ENCODE measurements at regions not wholly inside any gene's neighbourhood (a gene's known extent, or its start where the extent isn't known, plus 50 kb on each side); places are given as distances from the start of the nearest gene placed in this dataset.

DNA sequence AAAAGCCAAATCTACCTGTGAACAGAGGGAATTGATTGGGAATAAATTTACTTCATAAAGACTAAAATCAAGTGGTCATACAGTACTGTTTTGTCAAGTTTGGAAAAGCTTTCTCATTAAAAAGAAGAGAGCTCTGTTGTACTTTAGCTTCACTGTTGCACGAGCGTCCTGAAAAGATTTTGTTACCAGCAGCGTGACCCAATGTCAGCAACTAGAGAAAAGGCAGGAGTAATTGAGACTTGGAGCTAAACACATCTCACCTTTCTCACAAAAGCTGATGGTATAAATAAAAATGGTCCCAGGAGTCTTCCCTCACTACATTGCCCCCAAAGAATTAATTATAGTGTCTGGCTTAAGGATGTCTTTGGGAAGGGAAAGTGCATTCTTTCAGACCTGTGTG is 613.7 kb downstream of the OLFM4 start:
- H3K4me3 ChIP-seq (ENCODE audit: low read length), result no peak overlapping the region
- TF ChIP-seq CTCF (conservative IDR thresholded peaks at IDR 0.05), result no peak
- no peaks in the 10 kb centered on the region for H3K9me3 Mint-ChIP-seq
- H3K27ac ChIP-seq (ENCODE audit: low read depth, low read length), result no peak overlapping the region
- H3K9me3 ChIP-seq (ENCODE audit: control insufficient read depth, low read length), result no peaks in the 10 kb centered on the region
- no peaks in the 10 kb centered on the region for H3K27me3 ChIP-seq (ENCODE audit: control insufficient read depth, insufficient read depth, low read length, poor library complexity, severe bottlenecking)
- H3K36me3 Mint-ChIP-seq (ENCODE audit: low read depth), result no peaks in the 10 kb centered on the region
- H3K27me3 Mint-ChIP-seq (ENCODE audit: insufficient read depth), result no peaks in the 10 kb centered on the region
- H3K27ac Mint-ChIP-seq, result no peak overlapping the region
- H3K4me3 Mint-ChIP-seq, result no peak overlapping the region
- H3K4me1 Mint-ChIP-seq, result no peaks in the 10 kb centered on the region
- H3K4me1 ChIP-seq (ENCODE audit: control insufficient read depth, insufficient read depth, low read length), result no peaks in the 10 kb centered on the region
- DNase-seq, result no peak
- H3K36me3 ChIP-seq (ENCODE audit: control insufficient read depth, insufficient read depth, low read length), result no peaks in the 10 kb centered on the region
- H3K9ac ChIP-seq (ENCODE audit: extremely low read depth, low read length, poor library complexity, severe bottlenecking), result no peak overlapping the region
- 93% methylated on average over 3 of the region's 3 CpGs; no CpG with 5 or more reads in 1 of the 2 experiments for WGBS, 2 experiments (ENCODE audit: insufficient coverage in 1 of 2, insufficient read length in 1 of 2)

DNA sequence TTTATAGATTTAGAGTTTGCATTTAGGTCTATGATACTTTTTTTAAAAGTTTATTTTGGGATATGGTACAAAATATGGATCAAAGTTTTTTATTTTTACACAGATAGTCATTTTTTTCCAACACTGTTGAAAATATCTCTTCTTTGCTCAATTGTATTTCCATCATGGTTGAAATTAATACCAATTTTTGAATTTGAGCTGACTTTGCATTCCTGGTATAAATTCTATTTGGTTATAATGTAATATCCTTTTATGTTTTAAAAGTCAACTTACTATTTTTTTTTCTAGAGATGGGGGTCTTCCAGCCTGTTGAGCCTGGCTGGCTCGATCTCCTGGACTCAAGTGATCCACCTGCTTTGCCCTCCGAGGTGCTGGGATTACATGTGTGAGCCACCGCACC is 620.1 kb downstream of the OLFM4 start:
- H3K36me3 Mint-ChIP-seq (ENCODE audit: low read depth), result no peaks in the 10 kb centered on the region
- no peaks in the 10 kb centered on the region for H3K27me3 Mint-ChIP-seq (ENCODE audit: insufficient read depth)
- DNase-seq, result no peak
- Histone ChIP-seq H3K4me3 (ENCODE audit: low read length) (no peak overlapping the region), H3K27ac (ENCODE audit: low read depth, low read length) (no peak overlapping the region), H3K9ac (ENCODE audit: extremely low read depth, low read length, poor library complexity, severe bottlenecking) (no peak overlapping the region), H3K36me3 (ENCODE audit: control insufficient read depth, insufficient read depth, low read length) (no peaks in the 10 kb centered on the region), H3K9me3 (ENCODE audit: control insufficient read depth, low read length) (no peaks in the 10 kb centered on the region), H3K27me3 (ENCODE audit: control insufficient read depth, insufficient read depth, low read length, poor library complexity, severe bottlenecking) (no peaks in the 10 kb centered on the region), H3K4me1 (ENCODE audit: control insufficient read depth, insufficient read depth, low read length) (no peaks in the 10 kb centered on the region)
- no peak for TF ChIP-seq CTCF (conservative IDR thresholded peaks at IDR 0.05)
- H3K4me1 Mint-ChIP-seq, result no peaks in the 10 kb centered on the region
- WGBS, 2 experiments (ENCODE audit: insufficient coverage in 1 of 2, insufficient read length in 1 of 2), result 80 to 91% methylated on average over 1 to 3 of the region's 3 CpGs
- H3K4me3 Mint-ChIP-seq, result no peak overlapping the region
- no peak overlapping the region for H3K27ac Mint-ChIP-seq
- no peaks in the 10 kb centered on the region for H3K9me3 Mint-ChIP-seq

DNA sequence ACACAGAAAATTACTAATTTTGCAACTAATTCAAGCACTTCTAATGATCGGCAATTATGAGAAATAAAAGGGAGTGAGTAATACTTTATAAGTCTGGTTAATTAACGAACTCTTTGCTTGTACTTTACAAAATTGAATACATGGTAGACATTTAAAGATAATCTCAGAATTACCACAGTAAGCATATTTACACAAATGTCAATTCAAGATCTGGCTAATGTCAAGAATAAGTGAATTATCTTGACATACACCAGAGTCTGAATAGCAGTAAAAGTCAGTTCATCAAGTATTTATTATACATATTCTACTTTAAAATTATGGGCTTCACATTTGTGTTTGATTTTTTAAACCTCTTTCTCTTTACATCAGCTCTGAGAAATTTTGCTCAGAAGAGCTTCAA is 643.4 kb downstream of the OLFM4 start:
- Mint-ChIP-seq H3K27me3 (ENCODE audit: insufficient read depth) (no peaks in the 10 kb centered on the region), H3K36me3 (ENCODE audit: low read depth) (no peaks in the 10 kb centered on the region), H3K27ac (no peak overlapping the region), H3K4me3 (no peak overlapping the region), H3K4me1 (no peaks in the 10 kb centered on the region), H3K9me3 (no peaks in the 10 kb centered on the region)
- TF ChIP-seq CTCF (conservative IDR thresholded peaks at IDR 0.05), result no peak
- no peaks in the 10 kb centered on the region for H3K27me3 ChIP-seq (ENCODE audit: control insufficient read depth, insufficient read depth, low read length, poor library complexity, severe bottlenecking)
- no peak overlapping the region for H3K9ac ChIP-seq (ENCODE audit: extremely low read depth, low read length, poor library complexity, severe bottlenecking)
- 100% methylated on average over 2 of the region's 2 CpGs; no CpG with 5 or more reads in 1 of the 2 experiments for WGBS, 2 experiments (ENCODE audit: insufficient coverage in 1 of 2, insufficient read length in 1 of 2)
- no peaks in the 10 kb centered on the region for H3K4me1 ChIP-seq (ENCODE audit: control insufficient read depth, insufficient read depth, low read length)
- no peaks in the 10 kb centered on the region for H3K9me3 ChIP-seq (ENCODE audit: control insufficient read depth, low read length)
- H3K4me3 ChIP-seq (ENCODE audit: low read length), result no peak overlapping the region
- no peak overlapping the region for H3K27ac ChIP-seq (ENCODE audit: low read depth, low read length)
- no peaks in the 10 kb centered on the region for H3K36me3 ChIP-seq (ENCODE audit: control insufficient read depth, insufficient read depth, low read length)
- DNase-seq, result no peak
